SK-N-SH (cell line): ENCODE measurements at regions not wholly inside any gene's neighbourhood (a gene's known extent, or its start where the extent isn't known, plus 50 kb on each side); places are given as distances from the start of the nearest gene placed in this dataset.

Experiments used
- CTCF ChIA-PET: fragments of 300-600, 350-600 bp; formaldehyde crosslinking; extraction: SDS; loops from one replicate; lab custom pipeline; 2021; lab: Yijun Ruan, JAX
- POLR2A ChIA-PET: fragments of 350-600 bp; sonication (Branson Sonifier 250); formaldehyde crosslinking; extraction: SDS; loops from one replicate; lab custom pipeline; 2020; ENCODE audit warnings: antibody characterized with exemption, inconsistent platforms; lab: Yijun Ruan, JAX
- DNase-seq: peaks from one replicate; pipeline ENCODE4 v3.0.0; 2012
- H2AFZ ChIP-seq: fragments of 200-600 bp; sonication (generic); 2 replicates; pipeline ENCODE4 v1.8.1; 2016; ENCODE audit warnings: antibody characterized with exemption, mild to moderate bottlenecking, low read depth
- H3F3A ChIP-seq: fragments of 200-600 bp; sonication (generic); replicated peaks from 2 replicates; pipeline ENCODE3; 2016; ENCODE audit warnings: antibody characterized with exemption, mild to moderate bottlenecking; ENCODE audit not compliant: insufficient read depth
- H3K27ac ChIP-seq, 2 experiments: fragments of 200-500 bp in 1 of 2; fragments of 200-600 bp in 1 of 2; sonication (Bioruptor generic) in 1 of 2; sonication (generic), shearing (Covaris generic) in 1 of 2; 2 replicates each; pipeline versions ENCODE4 v1.5.1 to v1.6.1; 2014 to 2016; ENCODE audit warnings: low read depth in 2 of 2, inconsistent platforms in 1 of 2, low read length in 1 of 2, mild to moderate bottlenecking in 1 of 2, mixed read lengths in 1 of 2
- H3K27me3 ChIP-seq: fragments of 200-600 bp; sonication (generic), shearing (Covaris generic); 2 replicates; pipeline ENCODE4 v1.6.1; 2016; ENCODE audit warnings: mixed run types; ENCODE audit not compliant: insufficient read depth
- H3K36me3 ChIP-seq, 2 experiments: fragments of 200-500 bp in 1 of 2; fragments of 200-600 bp in 1 of 2; sonication (Bioruptor generic) in 1 of 2; sonication (generic) in 1 of 2; replicated peaks in 1 of 2; 2 replicates each; pipeline versions ENCODE3 to v1.5.1; 2014 to 2016; ENCODE audit warnings: low read length in 1 of 2, mild to moderate bottlenecking in 1 of 2; ENCODE audit not compliant: insufficient read depth in 2 of 2, control insufficient read depth in 1 of 2
- H3K4me1 ChIP-seq, 2 experiments: fragments of 200-500 bp in 1 of 2; fragments of 200-600 bp in 1 of 2; sonication (Bioruptor generic) in 1 of 2; sonication (generic), shearing (Covaris generic) in 1 of 2; 2 replicates each; pipeline versions ENCODE4 v1.5.1 to v1.6.1; 2014 to 2016; ENCODE audit warnings: low read depth in 1 of 2, low read length in 1 of 2, mixed run types in 1 of 2; ENCODE audit not compliant: insufficient read depth in 2 of 2, control insufficient read depth in 1 of 2
- H3K4me2 ChIP-seq: fragments of 200-600 bp; sonication (generic), shearing (Covaris generic); 2 replicates; pipeline ENCODE4 v1.6.1; 2017; ENCODE audit warnings: mixed run types
- H3K4me3 ChIP-seq, 2 experiments: fragments of 200-500 bp in 1 of 2; fragments of 200-600 bp in 1 of 2; sonication (Bioruptor generic) in 1 of 2; sonication (generic), shearing (Covaris generic) in 1 of 2; 2 replicates each; pipeline versions ENCODE4 v1.5.1 to v1.8.1; 2014 to 2016; ENCODE audit warnings: low read depth in 2 of 2, inconsistent platforms in 1 of 2, low read length in 1 of 2, mild to moderate bottlenecking in 1 of 2, mixed read lengths in 1 of 2, moderate library complexity in 1 of 2
- H3K79me2 ChIP-seq: fragments of 200-600 bp; sonication (generic); 2 replicates; pipeline ENCODE4 v1.8.1; 2017; ENCODE audit warnings: mild to moderate bottlenecking; ENCODE audit not compliant: insufficient read depth
- H3K9ac ChIP-seq: fragments of 200-600 bp; sonication (generic); 2 replicates; pipeline ENCODE4 v1.6.1; 2017; ENCODE audit warnings: mixed run types
- H3K9me2 ChIP-seq: fragments of 200-600 bp; sonication (generic); 2 replicates; pipeline ENCODE4 v1.6.1; 2017; ENCODE audit warnings: mixed run types
- H3K9me3 ChIP-seq: fragments of 200-600 bp; sonication (generic); 2 replicates; pipeline ENCODE4 v1.6.1; 2017; ENCODE audit warnings: mixed run types, mild to moderate bottlenecking, moderate library complexity
- H4K20me1 ChIP-seq: fragments of 200-600 bp; sonication (generic); 2 replicates; pipeline ENCODE4 v1.6.1; 2017; ENCODE audit warnings: mild to moderate bottlenecking, mixed run types; ENCODE audit not compliant: insufficient read depth
- EP300 ChIP-seq, 2 experiments: IDR thresholded peaks; 2 replicates each; pipeline versions ENCODE4 v1.4.0 to v1.6.1; 2012; ENCODE audit warnings: borderline replicate concordance in 1 of 2, low read depth in 1 of 2, low read length in 1 of 2
- EZH2phosphoT487 ChIP-seq: fragments of 200-600 bp; sonication (generic); IDR thresholded peaks from 2 replicates; pipeline ENCODE4 v1.6.1; 2017; ENCODE audit warnings: low read depth, mixed run types, mild to moderate bottlenecking, antibody characterized with exemption, moderate library complexity, borderline replicate concordance
- MEF2A ChIP-seq: IDR thresholded peaks from 2 replicates; pipeline ENCODE4 v1.4.0; 2012; ENCODE audit warnings: low read depth, borderline replicate concordance
- NRF1 ChIP-seq: IDR thresholded peaks from 2 replicates; pipeline ENCODE4 v1.6.1; 2012; ENCODE audit warnings: low read depth, mild to moderate bottlenecking, low read length
- PBX3 ChIP-seq: IDR thresholded peaks from 2 replicates; pipeline ENCODE4; 2012
- SIN3A ChIP-seq: IDR thresholded peaks from 2 replicates; pipeline ENCODE4 v1.6.1; 2012; ENCODE audit warnings: low read depth, mild to moderate bottlenecking, low read length, moderate library complexity, borderline replicate concordance
- TAF1 ChIP-seq: IDR thresholded peaks from 2 replicates; pipeline ENCODE4 v1.6.1; 2012; ENCODE audit warnings: low read depth, mild to moderate bottlenecking, low read length, moderate library complexity, borderline replicate concordance
- WGBS: methylation state at CpG from one replicate; pipeline ENCODE4 v1.1.6; 2017; ENCODE audit warnings: low lambda C conversion rate; 5-methylcytosine and 5-hydroxymethylcytosine counted together
- TF ChIP-seq, protein P1 (sequence below): fragments of 200-600 bp; sonication (generic); IDR thresholded peaks from 2 replicates; pipeline ENCODE4 v1.6.1; 2017; ENCODE audit warnings: antibody characterized with exemption, mild to moderate bottlenecking, moderate library complexity
- TF ChIP-seq, protein P2 (sequence below): IDR thresholded peaks from 2 replicates; pipeline ENCODE4 v1.4.0; 2012; ENCODE audit warnings: low read depth, borderline replicate concordance
- TF ChIP-seq, protein P3 (sequence below): fragments of 150-350 bp; IDR thresholded peaks from 2 replicates; pipeline ENCODE4 v1.6.1; 2016; ENCODE audit warnings: mild to moderate bottlenecking, low read depth, low read length

DNA sequence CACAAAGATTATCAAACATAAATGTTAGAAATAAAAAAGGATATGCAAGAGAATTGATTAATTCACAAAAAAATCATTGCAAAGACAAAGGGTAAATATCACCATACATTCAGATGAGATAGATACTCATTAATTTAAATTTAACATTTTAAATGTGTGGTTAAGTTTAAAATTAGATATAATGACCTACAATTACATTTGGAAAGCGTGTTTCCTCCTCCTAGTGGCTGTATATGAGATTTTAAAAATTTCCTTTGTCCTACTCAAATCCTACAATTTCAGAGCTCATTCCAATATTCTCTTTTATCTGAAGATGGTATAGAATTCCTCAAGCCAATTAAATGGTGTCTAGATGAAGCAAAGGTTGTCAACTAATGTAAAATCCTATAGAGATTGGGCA lies 169.2 kb upstream of the CDH8 start:
- Histone ChIP-seq H3K4me2 (no peak overlapping the region), H3K27ac (no peak overlapping the region), H3K79me2 (no peaks in the 10 kb centered on the region), H4K20me1 (no peaks in the 10 kb centered on the region), H3K9ac (no peak overlapping the region), H3K9me3 (no peaks in the 10 kb centered on the region), H2AFZ (no peak overlapping the region), H3K36me3 (no peaks in the 10 kb centered on the region), H3K4me3 (no peak overlapping the region), H3F3A (no peaks in the 10 kb centered on the region), H3K27me3 (no peaks in the 10 kb centered on the region), H3K4me1 (no peaks in the 10 kb centered on the region), H3K9me2 (no peaks in the 10 kb centered on the region)
- WGBS: 2% methylated on average over 1 of the region's 1 CpG
- ChIA-PET POLR2A (no interaction called here), CTCF (interaction anchor here (1.2 to 1.5 kb wide), 2 partner anchors 9 to 36 kb away, joined by 3 read pairs; no protein-coding TSS in a partner anchor)
- TF ChIP-seq, protein P1, sequence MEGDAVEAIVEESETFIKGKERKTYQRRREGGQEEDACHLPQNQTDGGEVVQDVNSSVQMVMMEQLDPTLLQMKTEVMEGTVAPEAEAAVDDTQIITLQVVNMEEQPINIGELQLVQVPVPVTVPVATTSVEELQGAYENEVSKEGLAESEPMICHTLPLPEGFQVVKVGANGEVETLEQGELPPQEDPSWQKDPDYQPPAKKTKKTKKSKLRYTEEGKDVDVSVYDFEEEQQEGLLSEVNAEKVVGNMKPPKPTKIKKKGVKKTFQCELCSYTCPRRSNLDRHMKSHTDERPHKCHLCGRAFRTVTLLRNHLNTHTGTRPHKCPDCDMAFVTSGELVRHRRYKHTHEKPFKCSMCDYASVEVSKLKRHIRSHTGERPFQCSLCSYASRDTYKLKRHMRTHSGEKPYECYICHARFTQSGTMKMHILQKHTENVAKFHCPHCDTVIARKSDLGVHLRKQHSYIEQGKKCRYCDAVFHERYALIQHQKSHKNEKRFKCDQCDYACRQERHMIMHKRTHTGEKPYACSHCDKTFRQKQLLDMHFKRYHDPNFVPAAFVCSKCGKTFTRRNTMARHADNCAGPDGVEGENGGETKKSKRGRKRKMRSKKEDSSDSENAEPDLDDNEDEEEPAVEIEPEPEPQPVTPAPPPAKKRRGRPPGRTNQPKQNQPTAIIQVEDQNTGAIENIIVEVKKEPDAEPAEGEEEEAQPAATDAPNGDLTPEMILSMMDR: 0 out of 2 replicates have a peak, but pooled peaks have one; percentile 16
- TF ChIP-seq NRF1: no peak
- no peak for DNase-seq

DNA sequence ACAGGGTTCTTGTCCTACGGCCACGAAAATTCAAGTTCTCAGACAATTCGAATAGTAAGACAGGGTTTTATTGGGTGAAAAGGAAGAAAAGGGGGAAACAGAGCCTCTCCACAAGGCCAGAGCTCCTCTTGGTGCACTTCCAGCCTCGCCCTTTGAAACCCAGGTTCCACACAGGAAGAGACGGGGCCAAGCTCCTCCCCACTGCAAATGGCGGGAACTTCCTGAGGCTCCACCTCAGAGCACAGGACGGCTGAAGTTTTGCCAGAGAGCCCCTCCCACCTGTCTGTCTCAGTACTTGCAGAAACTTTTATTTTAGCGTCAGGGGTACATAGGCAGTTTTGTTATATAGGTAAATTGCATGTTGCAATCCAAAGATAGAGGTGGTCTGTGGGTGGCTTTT lies 165.7 kb upstream of the CDH8 start:
- Histone ChIP-seq H3K4me2 (no peak overlapping the region), H3K9ac (no peak overlapping the region), H4K20me1 (no peaks in the 10 kb centered on the region), H3F3A (no peaks in the 10 kb centered on the region), H3K27me3 (no peaks in the 10 kb centered on the region), H2AFZ (no peak overlapping the region), H3K79me2 (no peaks in the 10 kb centered on the region), H3K4me3 (no peak overlapping the region), H3K4me1 (no peaks in the 10 kb centered on the region), H3K36me3 (no peaks in the 10 kb centered on the region), H3K9me3 (no peaks in the 10 kb centered on the region), H3K27ac (no peak overlapping the region), H3K9me2 (no peaks in the 10 kb centered on the region)
- TF ChIP-seq EZH2phosphoT487: no peak
- TF ChIP-seq, protein P1: no peak
- TF ChIP-seq, protein P2, sequence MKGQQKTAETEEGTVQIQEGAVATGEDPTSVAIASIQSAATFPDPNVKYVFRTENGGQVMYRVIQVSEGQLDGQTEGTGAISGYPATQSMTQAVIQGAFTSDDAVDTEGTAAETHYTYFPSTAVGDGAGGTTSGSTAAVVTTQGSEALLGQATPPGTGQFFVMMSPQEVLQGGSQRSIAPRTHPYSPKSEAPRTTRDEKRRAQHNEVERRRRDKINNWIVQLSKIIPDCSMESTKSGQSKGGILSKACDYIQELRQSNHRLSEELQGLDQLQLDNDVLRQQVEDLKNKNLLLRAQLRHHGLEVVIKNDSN: no peak
- no peak for TF ChIP-seq TAF1
- no peak for TF ChIP-seq PBX3
- TF ChIP-seq, protein P3, sequence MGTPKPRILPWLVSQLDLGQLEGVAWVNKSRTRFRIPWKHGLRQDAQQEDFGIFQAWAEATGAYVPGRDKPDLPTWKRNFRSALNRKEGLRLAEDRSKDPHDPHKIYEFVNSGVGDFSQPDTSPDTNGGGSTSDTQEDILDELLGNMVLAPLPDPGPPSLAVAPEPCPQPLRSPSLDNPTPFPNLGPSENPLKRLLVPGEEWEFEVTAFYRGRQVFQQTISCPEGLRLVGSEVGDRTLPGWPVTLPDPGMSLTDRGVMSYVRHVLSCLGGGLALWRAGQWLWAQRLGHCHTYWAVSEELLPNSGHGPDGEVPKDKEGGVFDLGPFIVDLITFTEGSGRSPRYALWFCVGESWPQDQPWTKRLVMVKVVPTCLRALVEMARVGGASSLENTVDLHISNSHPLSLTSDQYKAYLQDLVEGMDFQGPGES: no peak
- TF ChIP-seq MEF2A: no peak
- no peak for TF ChIP-seq SIN3A
- no peak for TF ChIP-seq EP300 (IDR thresholded peaks at IDR 0.05; ENCODE audit: borderline replicate concordance in 1 of 2, low read depth in 1 of 2, low read length in 1 of 2)
- DNase-seq: no peak
- POLR2A ChIA-PET: no interaction called here
- CTCF ChIA-PET: interaction anchor here (1.0 to 2.3 kb wide), 5 partner anchors 10 to 1088 kb away, joined by 3 to 11 read pairs (median 3); no protein-coding TSS in a partner anchor
- WGBS: 52% methylated on average over 7 of the region's 8 CpGs
